Activated CD4-positive, alpha-beta T cell treated with anti-CD3 and anti-CD28 coated beads, Interleukin-2, amount 50 U/mL, for 24 hours (primary cell): ENCODE measurements at regions not wholly inside any gene's neighbourhood (a gene's known extent, or its start where the extent isn't known, plus 50 kb on each side); places are given as distances from the start of the nearest gene placed in this dataset.

ENCODE experiments used
- DNase-seq, 2 donors: peaks; one replicate each; pipeline ENCODE4 v3.0.0-alpha.2; 2020; ENCODE audit warnings: low read depth in 1 of 2, low spot score in 1 of 2

GRCh38 chr4:100084892-100085291 is 105.4 kb downstream of the DDIT4L start:
- DNase-seq: no peak

- DNase-seq: no peak
Observed at GRCh38 chr4:100083289-100083688, 107.0 kb downstream of the DDIT4L start.

- DNase-seq: no peak
Observed at GRCh38 chr4:100082852-100083251, 107.4 kb downstream of the DDIT4L start.

- no peak for DNase-seq
Observed at GRCh38 chr4:100081491-100081890, 108.8 kb downstream of the DDIT4L start.

GRCh38 chr4:100079264-100079663 is 111.0 kb downstream of the DDIT4L start:
- DNase-seq: no peak

- DNase-seq: no peak
Observed at GRCh38 chr4:100076753-100077152, 113.5 kb downstream of the DDIT4L start.

GRCh38 chr4:100075486-100076270 is 114.6 kb downstream of the DDIT4L start:
- DNase-seq: no peak

GRCh38 chr4:100075056-100075455 is 115.2 kb downstream of the DDIT4L start:
- DNase-seq: no peak

- no peak for DNase-seq
Observed at GRCh38 chr4:100071506-100071905, 118.8 kb downstream of the DDIT4L start.

GRCh38 chr4:100070868-100071267 is 119.4 kb downstream of the DDIT4L start:
- no peak for DNase-seq

- DNase-seq: no peak
Observed at GRCh38 chr4:100069207-100069606, 119.1 kb upstream of the H2AZ1 start.

- DNase-seq: no peak
Observed at GRCh38 chr4:100067255-100067654, 117.2 kb upstream of the H2AZ1 start.

GRCh38 chr4:100063355-100063754 is 113.3 kb upstream of the H2AZ1 start:
- no peak for DNase-seq

GRCh38 chr4:100062921-100063320 is 112.8 kb upstream of the H2AZ1 start:
- DNase-seq: no peak

- DNase-seq: no peak
Observed at GRCh38 chr4:100061835-100062234, 111.8 kb upstream of the H2AZ1 start.

- no peak for DNase-seq
Observed at GRCh38 chr4:100060765-100061416, 110.8 kb upstream of the H2AZ1 start.

- DNase-seq: no peak
Observed at GRCh38 chr4:100059467-100059866, 109.4 kb upstream of the H2AZ1 start.

GRCh38 chr4:100056701-100057100 is 106.6 kb upstream of the H2AZ1 start:
- DNase-seq: no peak

- no peak for DNase-seq
Observed at GRCh38 chr4:100054071-100054470, 104.0 kb upstream of the H2AZ1 start.

GRCh38 chr4:100049872-100050271 is 99.8 kb upstream of the H2AZ1 start:
- DNase-seq: no peak

- DNase-seq: no peak
Observed at GRCh38 chr4:100042711-100043110, 92.6 kb upstream of the H2AZ1 start.

GRCh38 chr4:100042235-100042634 is 92.2 kb upstream of the H2AZ1 start:
- no peak for DNase-seq

GRCh38 chr4:100041646-100042045 is 91.6 kb upstream of the H2AZ1 start:
- DNase-seq: no peak
